ENCODE measurements at regions not wholly inside any gene's neighbourhood (a gene's known extent, or its start where the extent isn't known, plus 50 kb on each side); places are given as distances from the start of the nearest gene placed in this dataset.

DNA sequence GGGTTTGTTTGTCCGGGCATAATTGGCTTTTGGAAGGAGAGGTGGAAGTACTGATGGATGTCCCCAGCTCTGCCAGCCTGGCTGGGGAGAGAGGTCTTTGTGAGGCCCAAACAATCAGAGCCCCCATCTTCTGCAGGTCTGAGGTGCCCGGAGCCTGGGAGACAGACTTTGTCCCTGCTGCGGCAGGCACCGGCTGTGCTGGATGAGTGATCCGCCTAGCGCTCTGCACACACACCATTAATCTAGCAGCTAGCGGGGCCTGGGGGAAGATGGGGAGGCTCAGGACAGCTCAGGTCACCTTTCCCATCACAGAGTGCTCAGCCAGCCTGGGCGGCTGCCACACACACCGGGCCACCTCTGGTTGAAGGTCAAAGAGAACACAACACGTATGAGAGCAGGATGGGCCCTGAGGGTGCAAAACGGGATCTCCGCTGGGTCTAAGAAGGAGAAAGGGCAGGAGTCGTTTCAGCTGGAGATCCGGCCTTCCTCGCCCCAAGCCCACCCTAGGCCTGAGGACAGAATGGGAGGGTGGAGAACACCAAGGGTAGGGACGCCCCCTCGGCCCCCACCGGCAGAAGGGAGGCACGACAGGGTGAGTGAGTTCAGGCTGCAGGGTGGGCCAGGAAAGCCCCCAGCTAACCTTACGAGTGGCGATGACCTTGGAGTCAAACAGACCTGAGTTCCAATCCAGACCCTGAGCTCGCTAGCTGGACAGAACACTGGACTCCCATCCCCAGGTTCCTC, 341.8 kb downstream of the NPHP4 start:
- Histone ChIP-seq H3K9me3 (ENCODE audit: insufficient read depth, low read depth, low read length) (no peaks in the 10 kb centered on the region), H3K4me1 (ENCODE audit: insufficient read depth, low read length) (no peaks in the 10 kb centered on the region; the same call in 1 of the 2 replicates), H3K36me3 (ENCODE audit: insufficient read depth, low read depth, low read length) (no peaks in the 10 kb centered on the region), H3K27me3 (ENCODE audit: insufficient read depth, low read length) (no peaks in the 10 kb centered on the region), H3K9ac (ENCODE audit: low read depth, low read length) (no peak overlapping the region), H3K27ac (ENCODE audit: low read length) (no peak overlapping the region), H3K4me3 (ENCODE audit: low read length) (no peak overlapping the region)

DNA sequence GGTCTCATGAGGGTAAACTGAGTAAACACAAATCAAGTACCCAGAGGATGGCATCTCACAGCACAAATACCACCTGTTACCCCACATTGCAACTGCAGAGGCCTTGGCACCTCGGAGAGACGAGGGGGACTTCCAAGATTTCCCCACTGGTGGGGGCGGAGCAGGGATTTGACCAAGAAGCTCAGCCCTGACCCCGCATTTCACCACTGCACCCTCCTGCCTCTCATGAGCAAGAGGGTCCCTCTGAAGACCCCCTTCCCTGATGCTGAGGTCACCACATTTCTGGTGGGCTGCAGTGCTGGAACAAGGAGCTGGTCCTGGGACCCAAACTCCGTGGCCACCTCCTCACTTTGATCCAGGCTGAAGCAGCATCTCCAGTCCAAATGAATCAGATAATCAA, 342.4 kb downstream of the NPHP4 start:
- H3K4me1 ChIP-seq (ENCODE audit: insufficient read depth, low read length): no peaks in the 10 kb centered on the region; the same call in 1 of the 2 replicates
- no peak overlapping the region for H3K9ac ChIP-seq (ENCODE audit: low read depth, low read length)
- H3K4me3 ChIP-seq (ENCODE audit: low read length): no peak overlapping the region
- no peak overlapping the region for H3K27ac ChIP-seq (ENCODE audit: low read length)
- H3K9me3 ChIP-seq (ENCODE audit: insufficient read depth, low read depth, low read length): no peaks in the 10 kb centered on the region
- no peaks in the 10 kb centered on the region for H3K27me3 ChIP-seq (ENCODE audit: insufficient read depth, low read length)
- H3K36me3 ChIP-seq (ENCODE audit: insufficient read depth, low read depth, low read length): no peaks in the 10 kb centered on the region

DNA sequence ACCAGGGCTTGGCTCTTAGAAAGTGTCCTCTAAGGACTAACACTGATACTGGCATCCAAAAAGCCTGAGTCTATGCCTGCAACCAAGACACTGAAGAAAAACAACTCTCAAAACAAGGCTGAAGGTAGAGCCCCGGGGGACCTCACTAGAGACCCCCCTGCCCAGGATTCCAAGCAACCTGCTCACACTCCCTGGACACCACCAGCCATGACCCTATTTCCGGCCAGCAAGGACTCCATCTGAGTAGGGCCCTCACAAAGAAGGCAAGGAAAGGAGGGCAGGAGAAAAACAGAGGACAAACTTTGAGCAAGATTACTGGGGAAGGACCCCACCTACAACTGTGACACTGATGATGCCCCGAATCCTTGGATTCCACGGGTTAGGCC, 343.1 kb downstream of the NPHP4 start:
- no peak overlapping the region for H3K9ac ChIP-seq (ENCODE audit: low read depth, low read length)
- no peaks in the 10 kb centered on the region for H3K36me3 ChIP-seq (ENCODE audit: insufficient read depth, low read depth, low read length)
- H3K27me3 ChIP-seq (ENCODE audit: insufficient read depth, low read length): no peaks in the 10 kb centered on the region
- no peak overlapping the region for H3K27ac ChIP-seq (ENCODE audit: low read length)
- no peak overlapping the region for H3K4me3 ChIP-seq (ENCODE audit: low read length)
- H3K9me3 ChIP-seq (ENCODE audit: insufficient read depth, low read depth, low read length): no peaks in the 10 kb centered on the region
- H3K4me1 ChIP-seq (ENCODE audit: insufficient read depth, low read length): no peaks in the 10 kb centered on the region; the same call in 1 of the 2 replicates

DNA sequence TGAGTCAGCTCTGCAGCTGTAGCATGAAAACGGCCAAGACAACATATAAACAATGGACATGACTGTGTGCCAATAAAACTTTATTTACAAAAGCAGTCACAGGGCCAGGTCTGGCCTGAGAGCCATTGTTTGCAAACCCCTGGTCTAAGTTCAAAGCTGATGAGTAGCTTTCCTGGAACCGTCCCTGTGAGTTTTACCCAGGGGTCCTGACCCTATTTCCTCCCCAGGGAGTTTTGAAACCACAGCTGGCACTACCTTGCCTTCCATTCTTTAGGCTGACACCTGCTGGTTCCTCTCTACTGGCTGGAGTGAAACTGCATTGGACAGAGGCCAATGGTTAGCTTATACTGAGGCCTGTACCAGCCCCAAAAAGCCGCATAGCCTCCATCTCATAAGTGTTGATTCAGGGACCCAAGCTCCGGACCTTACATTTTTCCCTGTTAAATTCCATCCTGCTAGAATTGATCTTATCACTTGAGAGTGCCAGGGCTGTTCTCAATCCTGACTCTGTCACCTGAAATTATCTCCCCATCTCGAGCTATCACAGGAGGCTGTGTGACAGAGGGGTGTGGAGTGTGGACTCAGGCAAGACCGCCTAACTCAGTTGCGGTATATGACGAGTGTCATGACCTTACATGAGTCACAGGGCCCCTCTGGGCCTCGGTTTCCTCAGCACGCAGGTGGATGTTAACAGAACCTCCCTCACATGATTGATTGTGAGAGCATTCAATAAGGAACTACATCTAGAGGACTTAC, 343.6 kb downstream of the NPHP4 start:
- no peaks in the 10 kb centered on the region for H3K27me3 ChIP-seq (ENCODE audit: insufficient read depth, low read length)
- no peak overlapping the region for H3K27ac ChIP-seq (ENCODE audit: low read length)
- H3K36me3 ChIP-seq (ENCODE audit: insufficient read depth, low read depth, low read length): no peaks in the 10 kb centered on the region
- no peaks in the 10 kb centered on the region; the same call in 1 of the 2 replicates for H3K4me1 ChIP-seq (ENCODE audit: insufficient read depth, low read length)
- H3K4me3 ChIP-seq (ENCODE audit: low read length): no peak overlapping the region
- H3K9ac ChIP-seq (ENCODE audit: low read depth, low read length): no peak overlapping the region
- H3K9me3 ChIP-seq (ENCODE audit: insufficient read depth, low read depth, low read length): no peaks in the 10 kb centered on the region

DNA sequence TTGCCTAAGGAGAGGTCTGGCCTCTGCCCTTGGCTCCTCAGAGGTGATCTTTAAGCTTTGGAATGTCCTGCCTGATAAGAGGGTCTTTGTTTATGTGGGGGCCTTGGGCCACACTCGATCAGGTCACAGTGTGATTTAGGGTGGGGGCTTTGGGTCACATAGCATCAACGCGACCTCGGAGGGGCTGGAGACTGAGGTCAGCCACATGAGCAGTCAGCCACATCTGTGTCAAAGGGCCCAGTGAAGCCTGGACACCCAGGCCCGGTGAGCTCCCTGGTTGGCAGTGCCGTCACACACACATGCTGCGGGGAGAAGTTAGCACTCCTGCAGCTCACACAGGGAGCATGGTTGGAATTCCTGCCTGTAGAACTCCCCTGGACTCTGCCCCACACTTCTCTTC, 345.0 kb downstream of the NPHP4 start:
- H3K9ac ChIP-seq (ENCODE audit: low read depth, low read length): no peak overlapping the region
- H3K4me1 ChIP-seq (ENCODE audit: insufficient read depth, low read length): no peaks in the 10 kb centered on the region
- H3K36me3 ChIP-seq (ENCODE audit: insufficient read depth, low read depth, low read length): no peaks in the 10 kb centered on the region
- H3K27me3 ChIP-seq (ENCODE audit: insufficient read depth, low read length): no peaks in the 10 kb centered on the region
- no peak overlapping the region for H3K4me3 ChIP-seq (ENCODE audit: low read length)
- no peaks in the 10 kb centered on the region for H3K9me3 ChIP-seq (ENCODE audit: insufficient read depth, low read depth, low read length)
- H3K27ac ChIP-seq (ENCODE audit: low read length): no peak overlapping the region

DNA sequence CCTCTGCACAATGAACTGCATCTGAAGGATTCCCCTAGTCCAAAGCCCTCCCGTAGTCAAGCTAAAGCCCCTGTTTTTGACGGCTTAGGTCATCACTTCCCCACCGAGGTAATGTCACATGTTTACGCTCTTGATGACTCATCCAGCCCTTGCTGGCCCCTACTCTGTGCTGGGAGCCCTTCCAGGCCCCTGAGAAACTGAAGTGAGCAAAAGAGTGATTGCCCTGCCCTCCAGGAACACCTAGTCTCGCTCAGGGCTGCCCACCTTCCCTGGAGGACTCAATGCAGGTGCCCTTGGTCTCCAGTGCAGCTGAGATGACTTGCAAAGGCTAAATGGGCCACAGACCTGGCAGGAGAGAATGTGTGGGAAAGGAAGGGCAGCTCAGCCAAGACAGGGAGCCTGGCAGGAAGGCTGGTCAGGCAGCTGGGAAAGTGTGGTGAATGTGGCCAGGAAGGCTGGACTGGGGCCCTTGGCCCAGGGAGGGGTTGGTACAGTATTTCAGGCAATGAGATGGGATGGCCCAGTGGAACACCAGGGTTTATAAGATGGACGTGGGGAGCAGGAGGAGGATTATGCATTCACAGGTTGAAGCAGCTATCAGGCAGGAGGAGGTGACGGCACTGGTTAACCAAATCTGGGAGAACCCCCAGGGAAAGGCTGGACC, 345.6 kb downstream of the NPHP4 start:
- no peak overlapping the region for H3K27ac ChIP-seq (ENCODE audit: low read length)
- no peaks in the 10 kb centered on the region for H3K27me3 ChIP-seq (ENCODE audit: insufficient read depth, low read length)
- H3K4me1 ChIP-seq (ENCODE audit: insufficient read depth, low read length): no peaks in the 10 kb centered on the region
- no peak overlapping the region for H3K9ac ChIP-seq (ENCODE audit: low read depth, low read length)
- no peak overlapping the region for H3K4me3 ChIP-seq (ENCODE audit: low read length)
- H3K9me3 ChIP-seq (ENCODE audit: insufficient read depth, low read depth, low read length): no peaks in the 10 kb centered on the region
- no peaks in the 10 kb centered on the region for H3K36me3 ChIP-seq (ENCODE audit: insufficient read depth, low read depth, low read length)

DNA sequence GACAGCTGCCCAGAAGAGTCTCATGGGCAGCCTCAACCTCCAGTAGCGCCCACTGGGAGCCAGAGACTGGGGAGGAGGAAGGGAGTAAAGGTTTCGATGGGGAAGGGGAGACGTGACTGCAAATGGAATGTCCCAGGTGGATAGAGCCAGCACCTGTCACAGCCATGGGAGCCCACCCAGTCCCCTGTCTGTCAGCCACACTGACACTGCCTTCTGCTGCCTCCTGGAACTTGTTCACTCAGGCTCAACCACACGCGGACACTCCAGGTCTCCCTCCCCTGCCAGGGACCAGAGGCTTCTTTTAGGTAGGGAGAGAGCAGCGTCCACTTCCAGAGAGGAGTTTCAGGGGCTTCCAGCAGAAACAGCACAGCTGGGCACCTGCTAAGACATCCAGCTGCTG, 346.3 kb downstream of the NPHP4 start:
- Histone ChIP-seq H3K27me3 (ENCODE audit: insufficient read depth, low read length) (no peaks in the 10 kb centered on the region), H3K9me3 (ENCODE audit: insufficient read depth, low read depth, low read length) (no peaks in the 10 kb centered on the region), H3K4me3 (ENCODE audit: low read length) (no peak overlapping the region), H3K36me3 (ENCODE audit: insufficient read depth, low read depth, low read length) (no peaks in the 10 kb centered on the region), H3K9ac (ENCODE audit: low read depth, low read length) (no peak overlapping the region), H3K4me1 (ENCODE audit: insufficient read depth, low read length) (no peaks in the 10 kb centered on the region), H3K27ac (ENCODE audit: low read length) (no peak overlapping the region)

DNA sequence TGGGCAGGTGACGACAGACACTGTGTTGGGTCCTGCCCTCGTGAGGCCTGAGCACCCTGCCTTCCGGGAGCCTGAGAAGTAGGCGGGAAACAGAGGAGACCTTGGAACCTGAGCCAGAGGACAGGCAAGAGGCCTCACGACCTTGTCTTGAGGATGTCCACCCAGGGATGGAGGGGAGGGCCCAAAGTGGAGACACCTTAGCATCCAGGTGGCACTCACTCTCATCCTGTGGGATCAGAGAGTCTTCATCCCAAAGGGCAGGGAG, 347.2 kb downstream of the NPHP4 start:
- H3K4me1 ChIP-seq (ENCODE audit: insufficient read depth, low read length): no peaks in the 10 kb centered on the region
- no peaks in the 10 kb centered on the region for H3K36me3 ChIP-seq (ENCODE audit: insufficient read depth, low read depth, low read length)
- H3K9me3 ChIP-seq (ENCODE audit: insufficient read depth, low read depth, low read length): no peaks in the 10 kb centered on the region
- no peak overlapping the region for H3K4me3 ChIP-seq (ENCODE audit: low read length)
- no peaks in the 10 kb centered on the region for H3K27me3 ChIP-seq (ENCODE audit: insufficient read depth, low read length)
- H3K9ac ChIP-seq (ENCODE audit: low read depth, low read length): no peak overlapping the region
- H3K27ac ChIP-seq (ENCODE audit: low read length): no peak overlapping the region

DNA sequence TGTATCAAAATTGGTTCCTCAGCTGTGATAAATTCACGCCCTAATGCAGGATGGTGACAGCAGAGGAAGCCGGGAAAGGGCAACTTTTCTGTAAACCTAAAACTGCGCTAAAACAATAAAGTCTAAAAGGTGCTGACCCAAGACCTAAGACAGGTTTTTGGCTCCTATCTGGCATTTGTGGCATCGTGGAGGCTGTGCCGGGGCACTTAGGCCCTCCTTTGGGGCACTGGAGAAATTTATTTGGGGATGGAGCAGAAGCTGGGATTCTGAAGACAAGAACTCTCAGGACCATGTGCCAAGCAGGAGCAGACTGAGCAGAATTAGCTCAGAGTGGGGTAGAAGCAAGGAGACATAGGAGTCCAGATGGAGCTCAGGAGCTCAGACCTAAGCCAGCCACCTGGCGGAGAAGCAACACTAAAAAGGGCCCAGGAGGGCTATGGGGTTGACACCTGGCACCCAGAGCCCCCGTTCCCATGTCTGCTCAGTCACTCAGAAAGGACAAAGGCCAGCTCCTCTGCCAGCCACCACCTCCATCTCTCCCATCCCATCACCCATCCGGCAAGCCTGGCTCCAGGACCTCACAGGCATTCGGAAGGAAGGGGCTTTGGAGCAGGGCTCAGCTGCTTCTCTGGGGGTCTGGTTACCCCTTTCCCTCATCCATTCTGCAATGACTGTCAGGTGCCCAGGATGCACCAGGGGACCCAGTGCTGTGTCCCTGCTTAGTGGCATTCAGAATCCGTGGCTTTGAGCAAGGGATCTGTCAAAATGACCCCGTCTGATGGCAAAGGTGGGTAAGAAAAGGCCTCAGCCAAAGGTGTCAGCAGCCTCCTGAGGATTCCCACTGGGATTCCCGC, 347.7 kb downstream of the NPHP4 start:
- no peaks in the 10 kb centered on the region for H3K27me3 ChIP-seq (ENCODE audit: insufficient read depth, low read length)
- H3K4me1 ChIP-seq (ENCODE audit: insufficient read depth, low read length): no peaks in the 10 kb centered on the region
- no peak overlapping the region for H3K9ac ChIP-seq (ENCODE audit: low read depth, low read length)

DNA sequence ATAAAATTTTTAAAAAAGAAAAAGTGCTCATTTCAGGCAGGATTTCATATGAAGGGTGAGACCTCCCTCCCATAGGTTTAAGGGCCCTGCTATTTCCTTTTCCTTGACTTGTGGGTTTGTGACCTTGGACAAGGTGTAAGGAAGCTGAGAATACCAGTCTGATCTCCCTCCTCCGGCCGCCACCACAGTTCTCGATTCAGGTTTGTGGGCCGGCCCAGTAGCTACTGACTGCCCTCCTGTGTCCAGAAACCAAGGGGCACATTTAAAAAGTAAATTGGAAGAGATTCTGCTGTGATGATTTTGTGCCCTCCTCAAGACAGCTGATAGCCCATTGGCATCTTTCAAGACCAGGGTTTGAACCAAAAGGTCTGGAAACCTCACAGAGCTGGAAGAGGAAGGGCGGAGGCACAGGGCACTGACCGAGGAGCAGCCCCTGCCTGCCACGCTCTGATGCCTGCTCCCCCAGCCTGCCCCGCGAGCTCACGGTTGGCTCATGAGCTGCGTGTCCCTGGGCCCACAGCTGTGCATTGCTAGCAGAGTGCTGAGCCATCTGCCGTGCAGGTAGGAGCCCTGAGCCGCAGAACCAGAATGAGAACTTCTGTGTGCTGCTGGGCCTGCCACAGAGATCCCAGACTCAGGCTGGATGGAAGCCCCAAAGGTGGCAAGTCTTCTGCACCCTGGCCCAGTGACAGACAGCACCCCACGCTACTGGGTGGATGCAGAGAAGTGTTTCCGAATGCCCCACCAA, 348.7 kb downstream of the NPHP4 start:
- no peak overlapping the region for H3K9ac ChIP-seq (ENCODE audit: low read depth, low read length)

More for the DNA sequence above, 347.7 kb downstream of the NPHP4 start:
- Histone ChIP-seq H3K36me3 (ENCODE audit: insufficient read depth, low read depth, low read length) (no peaks in the 10 kb centered on the region), H3K9me3 (ENCODE audit: insufficient read depth, low read depth, low read length) (no peaks in the 10 kb centered on the region), H3K4me3 (ENCODE audit: low read length) (no peak overlapping the region), H3K27ac (ENCODE audit: low read length) (no peak overlapping the region)

DNA sequence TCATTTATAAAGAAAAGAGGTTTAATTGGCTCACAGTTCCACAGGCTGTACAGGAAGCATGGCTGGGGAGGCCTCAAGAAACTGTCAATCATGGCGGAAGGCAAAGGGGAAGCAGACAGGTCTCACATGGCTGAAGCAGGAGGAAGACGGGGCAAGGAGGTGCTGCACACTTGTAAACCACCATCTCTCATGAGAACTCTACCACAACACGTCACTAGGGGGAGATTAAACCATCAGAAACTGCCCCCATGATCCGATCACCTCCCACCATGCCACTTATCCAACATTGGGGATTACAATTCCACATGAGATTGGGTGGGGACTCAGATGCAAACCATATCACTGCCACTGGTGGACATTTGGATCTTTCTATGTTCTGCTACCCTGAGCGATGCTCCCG, 351.4 kb downstream of the NPHP4 start:
- Histone ChIP-seq H3K27ac (ENCODE audit: low read length) (no peak overlapping the region), H3K36me3 (ENCODE audit: insufficient read depth, low read depth, low read length) (no peaks in the 10 kb centered on the region), H3K9ac (ENCODE audit: low read depth, low read length) (no peak overlapping the region), H3K4me3 (ENCODE audit: low read length) (no peak overlapping the region), H3K27me3 (ENCODE audit: insufficient read depth, low read length) (no peaks in the 10 kb centered on the region), H3K4me1 (ENCODE audit: insufficient read depth, low read length) (no peaks in the 10 kb centered on the region), H3K9me3 (ENCODE audit: insufficient read depth, low read depth, low read length) (0 out of 2 replicates have a peak, but pooled peaks cover 2% of the 10 kb centered on the region)

More for the DNA sequence above, 348.7 kb downstream of the NPHP4 start:
- Histone ChIP-seq H3K27me3 (ENCODE audit: insufficient read depth, low read length) (no peaks in the 10 kb centered on the region), H3K4me3 (ENCODE audit: low read length) (no peak overlapping the region), H3K27ac (ENCODE audit: low read length) (no peak overlapping the region), H3K4me1 (ENCODE audit: insufficient read depth, low read length) (no peaks in the 10 kb centered on the region), H3K9me3 (ENCODE audit: insufficient read depth, low read depth, low read length) (no peaks in the 10 kb centered on the region), H3K36me3 (ENCODE audit: insufficient read depth, low read depth, low read length) (no peaks in the 10 kb centered on the region)

Data from iPS-20b (cell line).